IPS-NIHi7 (cell line): ENCODE measurements at regions not wholly inside any gene's neighbourhood (a gene's known extent, or its start where the extent isn't known, plus 50 kb on each side); places are given as distances from the start of the nearest gene placed in this dataset.

Experiments
- DNase-seq: peaks from one replicate; pipeline ENCODE4 v3.0.0; 2012; ENCODE audit warnings: mixed read lengths; ENCODE audit errors: extremely low spot score

- no peak for DNase-seq
Observed at GRCh38 chrX:140848800-140849199, 139.2 kb downstream of the LINC00632 start.

GRCh38 chrX:140860718-140861117 is 141.7 kb upstream of the SPANXB1 start:
- no peak for DNase-seq

- no peak for DNase-seq
Observed at GRCh38 chrX:140866446-140866845, 135.9 kb upstream of the SPANXB1 start.

GRCh38 chrX:140912606-140913005 is 89.8 kb upstream of the SPANXB1 start:
- DNase-seq = no peak

- DNase-seq = no peak
Observed at GRCh38 chrX:140913802-140914501, 88.4 kb upstream of the SPANXB1 start.

- DNase-seq = no peak
Observed at GRCh38 chrX:140916872-140917271, 85.5 kb upstream of the SPANXB1 start.

GRCh38 chrX:140917354-140918115 is 84.9 kb upstream of the SPANXB1 start:
- DNase-seq = no peak

- peak; percentile 50 for DNase-seq
Observed at GRCh38 chrX:140918398-140919038, 83.9 kb upstream of the SPANXB1 start.

- no peak for DNase-seq
Observed at GRCh38 chrX:140920416-140920815, 82.0 kb upstream of the SPANXB1 start.

- no peak for DNase-seq
Observed at GRCh38 chrX:140923118-140923517, 79.3 kb upstream of the SPANXB1 start.

- no peak for DNase-seq
Observed at GRCh38 chrX:140928739-140929138, 73.7 kb upstream of the SPANXB1 start.

GRCh38 chrX:140933016-140933415 is 69.4 kb upstream of the SPANXB1 start:
- no peak for DNase-seq

- DNase-seq = no peak
Observed at GRCh38 chrX:140933874-140934655, 68.3 kb upstream of the SPANXB1 start.

GRCh38 chrX:140943513-140943912 is 58.9 kb upstream of the SPANXB1 start:
- DNase-seq = no peak

- no peak for DNase-seq
Observed at GRCh38 chrX:140944710-140945109, 57.7 kb upstream of the SPANXB1 start.

GRCh38 chrX:140948827-140949226 is 53.6 kb upstream of the SPANXB1 start:
- no peak for DNase-seq

- DNase-seq = no peak
Observed at GRCh38 chrX:140949233-140949632, 53.2 kb upstream of the SPANXB1 start.
